ENCODE measurements at regions not wholly inside any gene's neighbourhood (a gene's known extent, or its start where the extent isn't known, plus 50 kb on each side); places are given as distances from the start of the nearest gene placed in this dataset.
A peak's percentile ranks its signal among the peaks of the same experiment; 100 is the strongest.

DNA sequence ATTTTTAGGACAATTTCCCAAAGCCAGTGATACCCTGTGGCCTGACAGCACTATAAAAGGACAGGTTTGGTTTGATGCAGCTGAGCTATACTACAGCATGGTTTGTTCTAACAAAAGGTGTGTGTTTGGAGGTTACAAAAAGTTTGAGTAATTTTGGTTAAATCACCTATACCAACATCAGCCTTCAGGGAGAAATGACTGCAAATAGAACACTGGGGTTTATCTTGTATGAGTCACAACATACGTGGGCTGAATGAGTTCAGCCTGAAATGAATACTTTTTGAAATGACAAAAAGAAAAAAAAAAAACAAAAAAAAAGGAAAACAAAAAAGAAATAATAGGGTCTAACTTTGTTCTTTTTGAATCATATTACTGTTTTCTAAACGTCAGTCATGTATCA lies 345.7 kb downstream of the CNTN3 start:
- TF ChIP-seq CTCF (IDR thresholded peaks at IDR 0.05; ENCODE audit: low read depth, low read length), result no peak
- H3K4me3 ChIP-seq (ENCODE audit: low read depth, low read length), result no peak overlapping the region

GRCh38 chr3:74267588-74268184 lies 346.8 kb downstream of the CNTN3 start:
- TF ChIP-seq CTCF (IDR thresholded peaks at IDR 0.05; ENCODE audit: low read depth, low read length), result peak; percentile 66
- no peak overlapping the region for H3K4me3 ChIP-seq (ENCODE audit: low read depth, low read length)

GRCh38 chr3:74267131-74267530 lies 347.3 kb downstream of the CNTN3 start:
- no peak for TF ChIP-seq CTCF (IDR thresholded peaks at IDR 0.05; ENCODE audit: low read depth, low read length)
- no peak overlapping the region for H3K4me3 ChIP-seq (ENCODE audit: low read depth, low read length)

DNA sequence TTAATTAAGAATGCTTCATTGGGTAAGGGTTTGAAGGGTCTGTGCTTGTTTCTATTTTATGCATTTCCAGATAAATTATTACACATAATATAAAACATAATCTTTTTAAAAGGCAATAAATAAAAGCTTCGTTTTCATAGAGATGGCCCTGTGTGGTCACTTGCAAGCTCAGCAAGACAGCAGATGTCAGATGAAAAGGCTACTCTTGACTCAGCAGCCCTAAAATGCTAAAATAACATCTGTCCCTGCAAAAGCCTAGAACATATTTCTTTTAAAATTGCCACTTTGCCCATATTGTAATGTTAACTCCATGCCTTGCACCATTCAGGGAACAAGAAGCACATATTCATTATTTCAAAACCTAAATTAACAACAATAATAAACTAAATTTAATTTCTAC lies 349.4 kb downstream of the CNTN3 start:
- H3K4me3 ChIP-seq (ENCODE audit: low read depth, low read length), result no peak overlapping the region
- no peak for TF ChIP-seq CTCF (IDR thresholded peaks at IDR 0.05; ENCODE audit: low read depth, low read length)

DNA sequence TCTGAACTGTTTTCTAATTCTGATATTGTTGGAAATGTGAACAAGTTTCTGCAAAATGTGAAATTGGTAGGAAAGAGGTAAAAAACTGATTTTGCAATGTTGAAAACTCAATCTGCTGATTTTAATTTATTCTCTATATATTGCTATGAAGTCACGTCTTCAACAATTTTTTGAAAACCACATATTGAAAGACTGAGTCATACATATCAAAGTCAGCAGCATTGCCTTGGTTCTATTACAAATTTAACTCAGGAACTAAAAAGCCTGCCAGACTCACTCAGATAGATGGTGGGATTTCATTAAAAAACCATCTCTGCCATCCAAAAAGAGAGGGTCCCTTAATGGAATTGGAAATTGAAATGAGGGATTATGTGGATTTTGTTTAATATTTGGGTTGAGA lies 351.4 kb downstream of the CNTN3 start:
- no peak for TF ChIP-seq CTCF (IDR thresholded peaks at IDR 0.05; ENCODE audit: low read depth, low read length)

GRCh38 chr3:74233091-74233490 lies 381.4 kb downstream of the CNTN3 start:
- no peak for TF ChIP-seq CTCF (IDR thresholded peaks at IDR 0.05; ENCODE audit: low read depth, low read length)
- H3K4me3 ChIP-seq (ENCODE audit: low read depth, low read length), result no peak overlapping the region

More for the DNA sequence above, 351.4 kb downstream of the CNTN3 start:
- H3K4me3 ChIP-seq (ENCODE audit: low read depth, low read length), result no peak overlapping the region

DNA sequence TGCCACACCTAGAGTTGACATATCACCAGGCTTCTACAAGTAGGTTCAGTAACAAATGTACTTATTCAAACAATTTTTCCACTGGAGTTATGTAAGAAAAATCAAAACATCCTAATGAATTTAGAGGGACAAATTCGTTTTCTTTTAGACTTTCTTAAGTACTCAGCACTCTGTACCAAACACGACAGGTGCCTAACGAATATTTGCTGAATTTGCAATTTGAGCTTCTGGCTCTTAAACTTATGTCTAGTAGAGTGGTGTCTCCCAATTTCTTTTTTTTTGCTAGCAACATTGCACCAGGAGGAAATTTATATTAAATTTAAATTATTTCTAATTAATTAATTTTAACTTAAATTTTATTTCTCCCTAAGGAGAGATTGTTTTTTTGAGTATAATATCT lies 397.0 kb downstream of the CNTN3 start:
- TF ChIP-seq CTCF (IDR thresholded peaks at IDR 0.05; ENCODE audit: low read depth, low read length), result no peak
- H3K4me3 ChIP-seq (ENCODE audit: low read depth, low read length), result no peak overlapping the region

Measured in WI38 (cell line).